Neural crest cell (in vitro differentiated cells): ENCODE measurements at regions not wholly inside any gene's neighbourhood (a gene's known extent, or its start where the extent isn't known, plus 50 kb on each side); places are given as distances from the start of the nearest gene placed in this dataset.
"Not testable (repeated sequence)": the region's sequence is repeated elsewhere in the genome, so short reads cannot be mapped to it uniquely, and the experiment has no call there.

ENCODE experiments used
- DNase-seq: peaks from one replicate; pipeline ENCODE4 v3.0.0; 2021; ENCODE audit warnings: low read depth, mixed read lengths, low spot score
- H3K27ac Mint-ChIP-seq: one replicate; pipeline ENCODE4 v1.8.0; 2021; ENCODE audit warnings: mild to moderate bottlenecking, mixed read lengths; ENCODE audit not compliant: unreplicated experiment
- H3K27me3 Mint-ChIP-seq: 2 replicates; pipeline ENCODE4 v1.8.0; 2021; ENCODE audit warnings: low read depth, mild to moderate bottlenecking, mixed read lengths
- H3K36me3 Mint-ChIP-seq: 2 replicates; pipeline ENCODE4 v1.8.0; 2021; ENCODE audit warnings: low read depth, mild to moderate bottlenecking, mixed read lengths
- H3K4me1 Mint-ChIP-seq: 2 replicates; pipeline ENCODE4 v1.8.0; 2021; ENCODE audit warnings: mixed read lengths
- H3K4me3 Mint-ChIP-seq: one replicate; pipeline ENCODE4 v1.8.0; 2021; ENCODE audit warnings: mild to moderate bottlenecking, mixed read lengths
- H3K9me3 Mint-ChIP-seq: 2 replicates; pipeline ENCODE4 v1.8.0; 2021; ENCODE audit warnings: mixed read lengths
- TF ChIP-seq, protein P1 (sequence below): fragments of 200-600 bp; sonication (generic); conservative IDR thresholded peaks from 2 replicates; pipeline ENCODE4 v1.5.0; 2021; ENCODE audit warnings: antibody characterized with exemption, mild to moderate bottlenecking

DNA sequence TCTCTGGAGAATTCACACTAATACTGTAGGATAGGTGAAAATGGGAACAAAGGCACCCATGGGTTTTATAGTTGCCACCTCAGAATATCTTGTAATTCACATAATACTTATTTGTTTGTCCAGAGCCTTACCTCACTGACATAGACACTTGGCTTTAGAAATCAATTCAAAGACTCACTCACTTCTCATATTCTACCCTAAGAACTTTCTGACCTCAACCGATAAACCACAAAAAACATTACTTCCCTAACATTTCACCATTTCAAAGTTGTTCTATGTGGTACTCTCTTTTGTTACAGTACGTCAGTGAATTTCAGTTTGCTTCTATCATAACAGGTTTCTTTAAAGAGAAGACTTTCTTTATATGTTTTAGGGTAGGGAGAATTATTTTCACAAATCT lies 359.3 kb downstream of the IGSF11 start:
- H3K27me3 Mint-ChIP-seq = no peaks in the 10 kb centered on the region
- H3K36me3 Mint-ChIP-seq = no peaks in the 10 kb centered on the region
- TF ChIP-seq, protein P1, sequence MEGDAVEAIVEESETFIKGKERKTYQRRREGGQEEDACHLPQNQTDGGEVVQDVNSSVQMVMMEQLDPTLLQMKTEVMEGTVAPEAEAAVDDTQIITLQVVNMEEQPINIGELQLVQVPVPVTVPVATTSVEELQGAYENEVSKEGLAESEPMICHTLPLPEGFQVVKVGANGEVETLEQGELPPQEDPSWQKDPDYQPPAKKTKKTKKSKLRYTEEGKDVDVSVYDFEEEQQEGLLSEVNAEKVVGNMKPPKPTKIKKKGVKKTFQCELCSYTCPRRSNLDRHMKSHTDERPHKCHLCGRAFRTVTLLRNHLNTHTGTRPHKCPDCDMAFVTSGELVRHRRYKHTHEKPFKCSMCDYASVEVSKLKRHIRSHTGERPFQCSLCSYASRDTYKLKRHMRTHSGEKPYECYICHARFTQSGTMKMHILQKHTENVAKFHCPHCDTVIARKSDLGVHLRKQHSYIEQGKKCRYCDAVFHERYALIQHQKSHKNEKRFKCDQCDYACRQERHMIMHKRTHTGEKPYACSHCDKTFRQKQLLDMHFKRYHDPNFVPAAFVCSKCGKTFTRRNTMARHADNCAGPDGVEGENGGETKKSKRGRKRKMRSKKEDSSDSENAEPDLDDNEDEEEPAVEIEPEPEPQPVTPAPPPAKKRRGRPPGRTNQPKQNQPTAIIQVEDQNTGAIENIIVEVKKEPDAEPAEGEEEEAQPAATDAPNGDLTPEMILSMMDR = no peak

DNA sequence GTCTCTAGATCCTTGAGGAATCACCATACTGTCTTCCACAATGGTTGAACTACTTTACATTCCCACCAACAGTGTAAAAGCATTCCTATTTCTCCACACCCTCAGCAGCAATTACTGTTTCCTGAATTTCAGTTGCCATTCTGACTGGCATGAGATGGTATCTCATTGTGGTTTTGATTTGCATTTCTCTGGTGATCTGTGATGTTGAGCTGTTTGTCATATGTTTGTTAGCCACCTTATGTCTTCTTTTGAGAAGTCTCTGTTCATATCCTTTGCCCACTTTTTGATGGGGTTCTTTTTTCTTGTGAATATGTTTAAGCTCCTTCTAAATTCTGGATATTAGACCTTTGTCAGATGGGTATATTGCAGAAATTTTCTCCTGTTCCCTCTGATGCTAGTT lies 356.0 kb downstream of the IGSF11 start:
- H3K4me3 Mint-ChIP-seq, H3K9me3 Mint-ChIP-seq, DNase-seq, H3K27me3 Mint-ChIP-seq, H3K27ac Mint-ChIP-seq, H3K36me3 Mint-ChIP-seq: not testable (repeated sequence)
- peaks cover 12% of the 10 kb centered on the region for H3K4me1 Mint-ChIP-seq

More for the DNA sequence above, 359.3 kb downstream of the IGSF11 start:
- peaks cover 3% of the 10 kb centered on the region for H3K9me3 Mint-ChIP-seq
- no peak overlapping the region for H3K27ac Mint-ChIP-seq
- H3K4me1 Mint-ChIP-seq = peaks cover 12% of the 10 kb centered on the region
- no peak overlapping the region for H3K4me3 Mint-ChIP-seq
- DNase-seq = no peak

DNA sequence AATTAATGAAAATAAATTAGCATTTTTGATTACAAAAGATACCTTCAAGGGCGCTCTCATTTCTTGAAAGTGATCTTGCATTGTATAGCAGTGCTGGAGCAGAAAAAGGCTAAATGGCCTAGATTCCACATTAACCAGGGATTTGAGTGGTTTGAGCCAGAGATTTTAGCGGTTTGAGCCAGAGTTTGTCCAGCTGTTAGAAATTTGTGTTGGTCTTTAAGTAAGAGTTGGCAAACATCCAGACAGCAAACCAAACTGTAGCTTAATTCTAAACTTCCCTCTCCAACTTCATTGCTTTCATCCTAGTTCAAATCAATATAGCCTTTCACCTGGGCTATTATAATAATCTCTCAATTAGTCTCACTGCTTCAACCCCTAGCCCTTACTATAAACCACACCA lies 351.7 kb downstream of the IGSF11 start:
- no peaks in the 10 kb centered on the region for H3K27me3 Mint-ChIP-seq
- no peak for DNase-seq
- TF ChIP-seq, protein P1 = no peak
- H3K36me3 Mint-ChIP-seq = no peaks in the 10 kb centered on the region
- H3K4me1 Mint-ChIP-seq = peaks cover 12% of the 10 kb centered on the region
- H3K27ac Mint-ChIP-seq = no peak overlapping the region
- no peak overlapping the region for H3K4me3 Mint-ChIP-seq
- H3K9me3 Mint-ChIP-seq = peaks cover 9% of the 10 kb centered on the region

DNA sequence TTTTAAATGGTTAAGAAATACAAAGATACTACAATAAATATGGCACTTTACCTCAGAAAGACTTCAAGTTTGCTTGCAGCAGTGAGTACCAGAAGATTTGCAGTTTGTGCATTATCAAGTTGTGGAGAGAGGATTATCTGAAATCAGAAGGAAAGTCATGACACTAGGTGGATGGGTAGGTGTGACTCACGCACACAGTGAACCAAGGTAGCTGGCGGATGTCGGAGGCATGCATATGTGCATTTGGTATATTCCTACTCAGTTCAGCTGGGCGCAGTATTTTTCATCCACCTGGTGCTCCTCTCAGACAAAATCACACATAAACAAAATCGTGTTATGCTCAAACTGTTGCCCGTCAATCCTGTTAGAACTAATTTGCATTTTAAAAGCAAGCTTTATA lies 351.0 kb downstream of the IGSF11 start:
- DNase-seq = no peak
- Mint-ChIP-seq H3K27ac (no peak overlapping the region), H3K9me3 (peaks cover 9% of the 10 kb centered on the region), H3K4me1 (peaks cover 12% of the 10 kb centered on the region), H3K36me3 (no peaks in the 10 kb centered on the region), H3K27me3 (no peaks in the 10 kb centered on the region), H3K4me3 (no peak overlapping the region)
- TF ChIP-seq, protein P1 = no peak

DNA sequence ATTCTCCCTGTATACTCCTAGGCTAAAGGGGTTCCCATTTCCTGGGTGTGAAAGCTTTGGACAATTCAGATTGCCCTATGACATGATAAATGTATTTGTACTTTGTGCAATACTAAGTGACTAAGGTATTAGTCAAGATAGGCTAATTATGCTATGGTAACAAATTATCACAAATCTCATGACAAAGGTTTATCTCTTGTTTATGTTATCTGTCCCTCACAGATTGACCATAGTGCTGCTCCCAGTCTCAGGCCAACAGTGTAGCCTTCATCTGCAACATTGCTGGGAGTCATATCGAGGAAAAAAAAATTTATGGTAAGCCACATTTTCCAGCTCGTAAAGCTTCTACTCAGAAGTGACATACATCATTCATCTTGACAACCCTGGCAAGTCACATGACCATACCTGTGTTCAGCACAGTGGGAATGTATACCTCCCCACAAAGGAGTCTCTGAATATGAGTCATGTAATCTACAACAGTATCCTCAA lies 346.2 kb downstream of the IGSF11 start:
- no peak overlapping the region for H3K27ac Mint-ChIP-seq
- H3K4me1 Mint-ChIP-seq = no peaks in the 10 kb centered on the region
- TF ChIP-seq, protein P1 = no peak
- no peak for DNase-seq
- H3K9me3 Mint-ChIP-seq = no peaks in the 10 kb centered on the region
- no peak overlapping the region for H3K4me3 Mint-ChIP-seq
- H3K27me3 Mint-ChIP-seq = no peaks in the 10 kb centered on the region
- H3K36me3 Mint-ChIP-seq = no peaks in the 10 kb centered on the region

DNA sequence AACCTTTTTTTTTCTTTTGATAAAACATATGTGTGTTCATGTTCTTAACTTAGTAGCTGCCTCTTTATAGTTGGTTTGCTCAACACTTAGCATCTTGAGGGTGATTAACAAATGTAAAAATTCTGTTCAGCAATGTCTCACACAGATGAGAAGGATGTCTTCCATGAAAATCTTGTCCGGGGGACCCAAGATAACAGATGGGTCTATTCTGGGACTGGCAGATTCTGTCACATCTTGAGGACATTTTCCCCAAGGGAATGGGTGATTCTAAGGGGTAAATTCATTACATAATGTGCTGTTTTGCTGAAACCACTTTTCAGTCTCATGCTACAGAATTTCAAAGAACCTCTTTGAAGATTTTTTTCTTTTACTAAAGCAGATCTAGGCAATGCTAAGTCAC lies 342.2 kb downstream of the IGSF11 start:
- H3K4me1 Mint-ChIP-seq = no peaks in the 10 kb centered on the region
- H3K36me3 Mint-ChIP-seq = no peaks in the 10 kb centered on the region
- H3K4me3 Mint-ChIP-seq = no peak overlapping the region
- no peak overlapping the region for H3K27ac Mint-ChIP-seq
- H3K27me3 Mint-ChIP-seq = peaks cover 3% of the 10 kb centered on the region
- TF ChIP-seq, protein P1 = no peak
- peaks cover 14% of the 10 kb centered on the region for H3K9me3 Mint-ChIP-seq
- DNase-seq = no peak
